HS-27A (cell line): ENCODE measurements at regions not wholly inside any gene's neighbourhood (a gene's known extent, or its start where the extent isn't known, plus 50 kb on each side); places are given as distances from the start of the nearest gene placed in this dataset.
"Not testable (repeated sequence)": the region's sequence is repeated elsewhere in the genome, so short reads cannot be mapped to it uniquely, and the experiment has no call there.

Experiments used
- DNase-seq: peaks from one replicate; pipeline ENCODE4 v3.0.0-alpha.2; 2012; ENCODE audit warnings: low read depth, missing footprints

DNA sequence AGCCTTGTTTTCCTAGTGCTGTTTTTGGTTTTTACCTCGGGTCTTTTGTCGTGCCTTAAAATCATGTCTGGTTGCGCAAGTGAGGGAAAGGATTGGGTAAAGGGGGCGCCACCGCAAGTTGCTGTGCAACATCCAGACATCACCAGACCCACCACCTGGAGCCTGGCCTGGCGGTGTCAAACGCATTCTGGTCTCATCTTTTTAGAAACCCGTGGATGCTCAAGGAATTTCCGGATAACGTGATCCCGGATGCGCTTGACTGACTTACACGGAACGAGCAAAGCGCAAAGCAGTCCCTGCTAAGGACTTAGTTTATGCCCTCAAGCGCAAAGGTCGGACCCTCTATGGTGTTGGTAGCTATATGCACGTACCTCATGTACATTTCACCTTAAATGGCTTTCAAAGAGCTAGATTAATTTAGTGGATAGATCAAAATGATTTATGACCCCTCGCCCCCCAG lies 105.2 kb downstream of the OR2B2 start:
- no peak for DNase-seq

DNA sequence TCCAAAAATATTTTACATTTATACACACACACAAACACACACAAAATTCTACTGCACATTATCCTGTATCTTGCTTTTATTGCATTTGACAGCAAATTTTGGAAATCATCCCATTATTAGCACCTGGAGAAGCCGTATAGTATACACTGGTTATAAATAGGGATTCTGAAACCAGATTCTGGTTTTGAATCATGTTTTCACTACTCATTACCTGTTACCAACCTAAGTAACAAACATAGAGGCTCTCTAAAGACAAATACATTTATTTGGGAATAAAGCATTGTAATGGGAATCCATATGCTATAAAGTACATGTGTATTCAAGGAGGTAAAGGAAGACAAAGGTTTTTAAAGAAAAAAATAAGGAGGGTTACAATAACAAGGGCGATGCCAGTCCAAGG lies 106.8 kb downstream of the OR2B2 start:
- DNase-seq = no peak

DNA sequence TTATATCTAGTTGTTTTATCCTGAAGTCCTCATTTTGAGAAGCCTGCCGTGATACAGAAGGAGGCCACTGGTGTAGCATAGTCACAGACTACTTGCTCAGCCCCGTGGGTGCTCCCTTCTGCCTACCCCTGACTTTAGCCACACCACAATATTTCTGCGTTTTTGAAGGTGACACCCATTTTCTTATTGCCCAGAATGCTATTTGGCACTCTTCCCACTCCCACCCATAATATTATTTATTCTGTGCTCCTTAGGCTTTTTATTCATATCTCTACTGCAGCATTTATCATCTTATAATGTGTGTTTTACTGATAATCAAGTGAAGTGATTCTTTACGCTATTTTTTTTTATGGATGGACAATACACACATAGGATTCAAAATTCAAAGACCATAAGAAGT lies 107.3 kb downstream of the OR2B2 start:
- no peak for DNase-seq

DNA sequence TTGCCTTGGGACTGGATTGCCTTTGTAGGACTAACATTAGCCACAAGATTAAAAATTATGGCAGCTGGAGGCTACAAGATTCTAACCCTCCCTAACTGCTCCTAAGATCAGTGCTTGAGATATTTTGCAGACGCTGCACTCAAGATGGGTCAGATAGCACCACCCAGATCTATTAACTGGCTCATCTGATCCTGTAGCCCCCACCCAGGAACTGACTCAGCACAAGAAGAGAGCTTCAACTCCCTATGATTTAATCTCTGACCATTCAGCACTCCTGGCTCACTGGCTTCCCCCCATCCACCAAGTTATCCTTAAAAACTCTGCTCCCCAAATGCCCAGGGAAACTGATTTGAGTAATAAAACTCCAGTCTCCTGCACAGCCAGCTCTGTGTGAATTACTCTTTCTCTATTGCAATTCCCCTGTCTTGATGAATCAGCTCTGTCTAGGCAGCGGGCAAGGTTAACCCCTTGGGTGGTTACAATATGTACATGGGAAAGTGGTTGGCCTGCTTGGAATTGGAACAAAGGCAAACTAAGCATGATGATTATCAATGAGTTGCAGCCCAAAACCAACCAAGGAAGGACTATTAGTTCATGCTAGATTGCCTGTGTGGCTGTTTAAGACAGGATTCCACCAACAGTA lies 111.3 kb downstream of the OR2B2 start:
- DNase-seq = no peak

DNA sequence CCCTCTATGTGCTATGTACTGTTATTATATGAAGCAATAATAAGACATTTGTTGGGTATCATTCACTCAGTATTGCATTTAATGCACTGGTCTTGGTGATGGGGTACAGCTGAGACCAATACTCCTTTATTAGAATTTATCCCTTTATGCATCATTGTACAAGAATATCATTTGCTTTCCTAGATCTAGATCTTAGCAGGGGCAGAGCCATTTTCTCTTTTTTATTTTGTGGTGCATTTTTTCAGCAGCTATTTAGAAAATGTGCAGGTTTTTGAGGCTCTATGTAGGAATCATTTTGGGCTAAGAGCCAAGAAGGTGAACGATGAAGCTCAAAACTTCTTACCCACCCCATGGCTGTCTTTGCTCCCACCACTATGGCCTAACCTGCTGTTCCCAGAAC lies 114.2 kb downstream of the OR2B2 start:
- DNase-seq = no peak

DNA sequence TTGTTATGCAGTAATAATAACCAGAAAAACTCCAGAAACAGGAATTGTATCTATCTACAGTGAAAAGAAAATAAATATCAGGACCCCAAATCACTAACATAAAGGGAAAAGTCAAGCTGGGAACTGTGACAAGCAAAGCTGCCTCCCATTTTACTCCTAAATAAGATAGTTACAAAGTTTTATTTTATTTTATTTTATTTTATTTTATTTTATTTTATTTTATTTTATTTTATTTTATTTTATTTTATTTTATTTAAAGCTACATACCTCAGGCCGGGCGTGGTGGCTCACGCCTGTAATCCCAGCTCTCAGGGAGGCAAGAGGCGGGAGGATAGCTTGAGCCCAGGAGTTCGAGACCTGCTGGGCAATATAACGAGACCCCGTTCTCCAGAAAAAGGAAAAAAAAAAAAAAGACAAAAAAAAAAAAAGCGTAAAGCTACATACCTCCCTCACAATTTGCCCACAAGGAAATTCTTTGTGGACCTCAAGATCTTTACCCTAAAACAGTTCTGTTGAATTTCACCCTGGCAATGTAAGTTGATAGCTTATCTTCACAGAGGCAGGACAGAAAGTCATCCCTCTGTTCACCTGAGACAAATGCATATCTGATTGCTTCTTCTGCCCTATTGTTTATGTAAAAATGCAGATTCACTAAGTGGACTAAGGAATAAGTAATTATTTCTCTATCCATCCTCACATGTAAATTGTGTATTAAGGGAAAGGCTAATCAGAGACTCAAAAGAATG lies 115.3 kb downstream of the OR2B2 start:
- DNase-seq = not testable (repeated sequence)

DNA sequence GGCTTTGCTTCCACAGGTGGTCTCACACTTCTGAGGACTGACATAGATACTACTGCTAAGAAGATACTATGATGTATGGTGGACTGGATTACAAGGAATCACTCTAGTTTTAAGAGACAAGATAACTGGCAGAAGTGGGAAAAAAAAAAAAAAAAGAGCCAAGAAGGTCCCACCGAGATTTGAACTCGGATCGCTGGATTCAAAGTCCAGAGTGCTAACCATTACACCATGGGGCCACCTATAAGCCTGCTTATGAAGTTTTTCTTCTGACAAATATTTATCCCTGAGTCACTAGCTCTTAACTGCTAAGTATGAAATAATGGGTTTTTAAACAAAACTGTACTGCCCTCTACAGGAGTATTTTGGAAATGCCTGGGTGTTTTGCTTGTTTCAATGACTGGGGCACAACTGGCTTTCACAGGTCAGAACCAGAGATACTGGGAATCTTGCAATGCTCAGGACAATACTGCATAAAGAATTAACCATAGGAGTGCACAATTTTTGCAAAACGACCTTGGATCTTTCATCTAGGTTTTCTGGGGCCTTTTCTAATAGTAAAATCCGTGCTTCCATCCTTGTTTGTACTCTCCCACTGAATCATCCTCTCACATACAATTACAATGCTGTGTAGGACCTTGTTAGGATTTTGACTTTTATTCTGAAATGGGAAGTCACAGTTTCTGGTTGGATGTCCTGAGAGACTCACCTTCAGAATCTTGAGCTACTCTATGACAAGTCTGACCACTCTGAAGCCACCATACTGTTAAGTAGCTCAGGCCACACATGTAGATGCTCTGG lies 116.3 kb downstream of the OR2B2 start:
- DNase-seq = peak; percentile 97

DNA sequence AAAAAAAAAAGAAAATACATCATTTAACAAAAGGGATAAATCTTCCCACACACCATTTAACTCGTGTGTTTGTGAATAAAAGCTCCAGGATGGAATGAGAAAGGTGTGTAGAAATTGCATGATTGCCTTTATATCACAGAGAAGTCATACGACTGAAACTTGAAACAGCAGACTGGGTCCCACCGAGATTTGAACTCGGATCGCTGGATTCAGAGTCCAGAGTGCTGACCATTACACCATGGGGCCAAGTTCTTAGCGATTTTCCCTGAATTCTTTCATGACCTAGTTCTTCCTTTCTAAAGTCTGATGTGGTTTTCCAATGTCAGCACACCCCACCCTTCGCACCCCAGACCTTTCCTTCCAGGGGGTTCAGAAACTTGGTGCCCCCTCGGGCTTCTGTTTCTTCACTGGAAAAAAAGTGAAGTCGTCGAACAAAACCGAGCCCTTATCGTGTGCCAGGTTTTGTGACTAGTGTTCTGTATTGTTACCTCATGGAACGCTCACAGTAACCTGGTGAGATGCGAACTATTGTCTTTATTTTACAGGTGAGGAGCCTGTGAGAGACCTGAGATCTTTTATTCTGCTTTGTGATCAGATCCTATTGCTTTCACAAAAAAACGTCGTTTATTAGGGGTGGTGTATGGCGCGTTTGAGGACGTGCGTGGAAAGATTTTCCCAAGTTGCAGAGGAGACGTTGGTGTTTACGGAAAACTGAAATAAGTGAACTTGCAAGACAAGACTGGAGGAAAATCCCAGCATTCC lies 120.8 kb downstream of the OR2B2 start:
- peak; percentile 82 for DNase-seq

DNA sequence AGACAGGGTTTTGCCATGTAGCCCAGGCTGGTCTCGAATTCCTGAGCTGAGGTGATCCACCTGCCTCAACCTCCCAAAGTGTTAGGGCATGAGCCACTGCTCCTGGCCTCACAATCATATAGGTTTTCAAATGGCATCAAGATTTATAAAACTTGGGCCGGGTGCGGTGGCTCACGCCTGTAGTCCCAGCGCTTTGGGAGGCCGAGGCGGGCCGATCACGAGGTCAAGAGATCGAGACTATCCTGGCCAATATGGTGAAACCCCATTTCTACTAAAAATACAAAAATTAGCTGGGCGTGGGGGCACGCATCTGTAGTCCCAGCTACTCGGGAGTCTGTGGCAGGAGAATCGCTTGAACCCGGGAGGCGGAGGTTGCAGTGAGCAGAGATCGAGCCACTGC lies 123.8 kb downstream of the OR2B2 start:
- not testable (repeated sequence) for DNase-seq

DNA sequence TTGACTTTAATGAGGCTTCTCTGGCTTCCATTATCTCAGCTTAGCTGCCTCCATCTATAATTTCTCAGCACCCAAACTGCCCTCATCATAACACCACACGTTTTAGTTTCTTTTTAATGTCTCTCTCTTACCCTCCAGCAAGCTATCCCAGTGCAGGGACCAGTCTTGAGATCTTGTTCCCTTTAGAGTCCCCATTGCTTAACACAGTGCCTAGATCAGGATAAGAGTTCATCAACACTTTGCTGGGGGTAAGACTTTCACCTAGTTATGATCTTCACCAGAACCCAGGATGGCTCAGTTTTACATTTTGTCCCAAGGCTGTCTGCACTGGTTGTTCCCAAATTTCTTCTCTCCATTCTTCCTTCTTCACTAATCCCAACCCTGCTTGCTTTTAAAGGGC lies 126.1 kb downstream of the OR2B2 start:
- DNase-seq = no peak

DNA sequence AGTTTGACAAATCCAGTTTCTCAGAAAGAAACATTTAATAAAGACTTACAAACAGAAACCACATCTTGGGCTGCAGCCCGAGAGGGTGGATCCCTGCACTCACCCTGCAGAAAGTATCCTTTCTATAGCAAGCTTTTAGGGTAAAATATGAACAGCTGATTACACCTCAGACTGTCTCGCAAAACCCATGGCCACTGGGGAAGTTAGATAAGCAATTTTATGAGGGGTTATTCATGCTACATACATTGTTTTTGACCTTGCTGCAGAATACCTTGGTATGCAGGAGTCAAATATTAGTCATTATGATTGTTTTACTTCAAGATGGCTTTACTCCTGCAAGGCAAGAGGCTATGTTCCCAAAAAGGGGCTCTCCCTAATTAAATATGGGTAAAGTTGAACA lies 126.9 kb downstream of the OR2B2 start:
- no peak for DNase-seq

DNA sequence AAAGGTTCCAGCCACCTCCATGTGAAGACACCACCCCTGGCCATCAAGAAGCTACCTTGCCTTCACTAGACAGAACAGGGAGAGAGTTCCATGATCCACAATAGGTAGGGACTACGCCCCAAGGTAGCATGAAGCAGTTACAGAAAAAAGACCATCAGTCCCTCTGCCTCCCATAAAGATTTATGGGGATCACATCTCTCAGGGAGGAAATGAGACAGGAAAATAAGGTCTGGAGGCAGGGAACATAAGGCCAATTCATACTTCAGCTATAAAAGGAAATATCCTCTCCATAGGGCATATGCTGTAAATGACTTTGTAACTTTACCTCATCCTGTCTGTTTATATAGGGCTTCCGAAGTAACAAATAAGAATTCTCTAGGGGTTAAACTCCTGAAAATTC lies 129.4 kb downstream of the OR2B2 start:
- no peak for DNase-seq

DNA sequence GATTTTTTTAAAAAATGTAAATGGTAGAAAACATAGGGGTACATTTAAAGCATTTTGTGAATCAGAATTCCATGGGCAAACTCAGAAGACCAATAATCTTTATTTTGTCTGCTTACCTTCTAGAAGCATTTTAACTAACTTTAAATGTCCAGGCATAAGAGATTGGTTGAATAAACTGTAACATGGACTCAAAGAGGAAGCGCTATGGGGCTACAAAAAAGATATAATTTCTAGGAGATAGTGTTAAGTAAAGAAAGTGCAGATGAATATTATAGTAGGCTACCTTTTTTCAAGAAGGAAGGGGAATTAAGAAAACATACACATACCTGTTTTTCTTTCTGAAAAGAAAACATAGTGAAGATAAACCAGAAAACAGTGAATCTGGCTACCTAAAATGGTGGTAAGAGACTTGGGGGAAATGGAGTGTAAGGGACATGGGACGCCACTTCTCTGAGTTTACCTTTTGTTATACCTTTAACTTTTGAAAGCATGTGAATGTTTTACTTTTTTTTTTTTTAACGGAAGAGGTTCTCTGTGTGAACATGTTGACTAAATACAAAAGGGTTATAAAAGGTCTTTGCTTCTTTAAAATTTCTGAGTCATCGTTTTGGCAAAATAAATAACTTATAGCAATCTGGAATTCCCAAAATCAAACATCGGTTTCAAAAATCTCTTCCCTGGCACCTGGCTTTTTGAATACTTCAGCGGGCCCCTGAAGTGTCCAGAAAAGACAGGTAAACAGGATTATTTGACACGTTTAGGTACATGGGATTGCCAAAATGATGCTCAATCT lies 133.4 kb downstream of the OR2B2 start:
- no peak for DNase-seq

DNA sequence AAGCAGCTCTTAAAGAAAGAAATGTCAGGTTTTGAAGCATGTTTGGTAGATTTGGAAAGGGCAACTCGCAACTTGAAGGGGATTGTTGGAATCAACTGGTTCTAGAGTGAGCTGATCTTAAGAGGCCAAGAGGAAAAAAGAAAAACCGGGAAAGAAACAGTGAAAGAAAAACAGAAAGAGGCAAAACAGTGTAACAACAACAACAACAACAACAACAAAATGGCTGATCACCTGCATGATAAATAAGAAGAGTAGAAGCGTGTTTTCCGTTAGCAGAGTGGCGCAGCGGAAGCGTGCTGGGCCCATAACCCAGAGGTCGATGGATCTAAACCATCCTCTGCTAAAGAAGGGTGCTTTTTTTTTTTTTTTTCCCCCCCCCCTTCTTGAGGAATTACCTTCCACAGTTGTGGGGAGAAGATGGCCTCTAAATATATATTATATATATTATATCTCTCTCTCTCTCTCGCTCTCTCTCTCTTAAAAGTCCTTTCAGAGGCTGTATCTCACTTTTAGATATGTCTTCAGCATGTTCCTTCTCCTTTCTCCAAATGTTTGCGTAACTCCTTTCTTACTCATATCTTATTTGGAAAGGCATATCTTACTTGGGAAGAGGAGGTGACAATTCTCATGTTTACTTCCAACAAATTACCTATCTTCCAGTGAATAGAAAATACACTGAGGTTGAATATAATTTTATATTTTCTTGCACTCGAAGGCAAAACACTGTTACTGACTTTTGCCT lies 134.4 kb downstream of the OR2B2 start:
- no peak for DNase-seq

DNA sequence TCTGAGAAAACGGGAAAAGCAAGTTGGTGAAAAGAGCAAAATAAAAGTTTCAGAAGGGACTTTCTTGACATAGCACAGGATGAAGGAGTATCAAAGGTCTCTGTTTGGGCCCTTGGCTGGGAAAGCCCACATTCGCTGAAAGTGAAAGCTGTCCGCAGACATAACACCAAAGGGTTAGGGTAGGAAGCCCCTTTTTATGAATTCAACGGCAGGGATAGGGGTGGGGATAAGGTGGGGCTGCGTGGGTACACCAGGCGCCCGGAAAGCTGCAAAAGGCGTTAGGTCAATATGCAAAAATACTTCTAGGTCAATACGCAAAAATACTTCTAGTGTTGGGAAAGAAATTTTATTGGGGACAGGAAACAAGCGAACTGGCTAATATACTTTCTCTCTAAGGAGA lies 135.1 kb downstream of the OR2B2 start:
- no peak for DNase-seq

DNA sequence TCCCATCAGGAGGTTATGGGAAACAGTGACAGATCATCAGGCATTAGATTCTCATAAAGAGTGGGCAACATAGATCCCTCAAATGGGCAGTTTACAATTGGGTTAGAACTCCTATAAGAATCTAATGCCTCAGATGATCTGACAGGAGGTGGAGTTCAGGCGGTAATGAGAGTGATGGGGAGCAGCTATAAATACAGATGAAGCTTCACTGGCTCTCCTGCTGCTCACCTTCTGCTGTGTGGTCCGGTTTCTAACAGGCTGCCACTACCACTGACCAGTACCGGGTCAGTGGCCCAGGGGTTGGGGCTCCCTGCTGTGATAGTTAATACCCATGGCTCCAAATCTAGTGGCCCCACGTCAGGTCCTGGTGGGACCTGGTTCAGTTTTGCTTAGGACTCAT lies 135.7 kb downstream of the OR2B2 start:
- no peak for DNase-seq

DNA sequence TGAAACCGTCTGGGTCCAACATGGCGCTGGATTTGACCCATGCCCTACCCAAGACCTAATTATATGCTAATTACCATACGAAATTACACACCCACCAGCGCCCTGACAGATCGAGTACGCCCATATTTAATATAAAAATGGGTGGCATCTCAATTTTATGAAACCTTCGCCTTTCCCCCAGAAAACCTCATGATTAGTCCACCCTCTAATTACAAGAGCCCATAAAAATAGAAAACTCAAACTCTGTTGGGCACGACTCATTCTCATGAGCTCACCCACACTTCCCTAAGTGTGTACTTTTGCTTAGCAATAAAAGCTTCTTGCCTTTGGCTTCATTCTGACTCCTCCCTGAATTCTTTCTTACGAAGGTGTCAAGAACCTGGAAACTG lies 136.4 kb downstream of the OR2B2 start:
- DNase-seq = no peak

DNA sequence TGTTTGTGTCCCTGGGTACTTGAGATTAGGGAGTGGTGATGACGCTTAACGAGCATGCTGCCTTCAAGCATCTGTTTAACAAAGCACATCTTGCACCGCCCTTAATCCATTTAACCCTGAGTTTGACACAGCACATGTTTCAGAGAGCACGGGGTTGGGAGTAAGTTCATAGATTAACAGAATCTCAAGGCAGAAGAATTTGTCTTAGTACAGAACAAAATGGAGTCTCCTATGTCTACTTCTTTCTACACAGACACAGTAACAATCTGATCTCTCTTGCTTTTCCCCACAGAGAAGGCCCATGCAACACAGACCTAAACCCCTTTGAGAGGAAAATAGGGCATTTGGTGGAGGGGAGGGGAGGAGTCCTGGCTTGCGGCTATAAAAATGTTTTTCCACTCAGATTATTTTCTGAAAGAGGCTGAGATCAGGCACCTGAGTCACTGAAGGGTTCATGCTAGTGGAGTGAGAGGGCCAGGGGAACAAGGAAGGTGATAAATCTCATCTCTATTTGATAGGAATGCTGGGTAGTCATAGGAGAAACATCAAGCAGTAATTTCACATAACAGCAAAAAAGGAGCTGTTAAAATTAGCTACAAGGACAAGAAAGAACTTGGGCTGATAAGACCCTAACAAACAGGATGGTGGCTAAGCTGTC lies 136.9 kb downstream of the OR2B2 start:
- DNase-seq = not testable (repeated sequence)

DNA sequence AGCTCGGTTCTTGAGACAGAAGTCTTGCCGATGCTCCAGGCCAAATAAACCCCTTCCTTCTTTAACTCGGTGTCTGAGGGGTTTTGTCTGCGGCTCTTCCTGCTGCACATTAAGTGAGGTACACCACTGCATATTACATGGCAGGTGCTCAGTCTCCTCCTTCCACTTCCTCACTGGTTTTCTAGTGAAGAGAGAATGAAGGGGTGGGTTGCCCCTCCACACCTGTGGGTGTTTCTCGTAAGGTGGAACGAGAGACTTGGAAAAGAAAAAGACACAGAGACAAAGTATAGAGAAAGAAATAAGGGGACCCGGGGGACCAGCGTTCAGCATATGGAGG lies 138.0 kb downstream of the OR2B2 start:
- not testable (repeated sequence) for DNase-seq

DNA sequence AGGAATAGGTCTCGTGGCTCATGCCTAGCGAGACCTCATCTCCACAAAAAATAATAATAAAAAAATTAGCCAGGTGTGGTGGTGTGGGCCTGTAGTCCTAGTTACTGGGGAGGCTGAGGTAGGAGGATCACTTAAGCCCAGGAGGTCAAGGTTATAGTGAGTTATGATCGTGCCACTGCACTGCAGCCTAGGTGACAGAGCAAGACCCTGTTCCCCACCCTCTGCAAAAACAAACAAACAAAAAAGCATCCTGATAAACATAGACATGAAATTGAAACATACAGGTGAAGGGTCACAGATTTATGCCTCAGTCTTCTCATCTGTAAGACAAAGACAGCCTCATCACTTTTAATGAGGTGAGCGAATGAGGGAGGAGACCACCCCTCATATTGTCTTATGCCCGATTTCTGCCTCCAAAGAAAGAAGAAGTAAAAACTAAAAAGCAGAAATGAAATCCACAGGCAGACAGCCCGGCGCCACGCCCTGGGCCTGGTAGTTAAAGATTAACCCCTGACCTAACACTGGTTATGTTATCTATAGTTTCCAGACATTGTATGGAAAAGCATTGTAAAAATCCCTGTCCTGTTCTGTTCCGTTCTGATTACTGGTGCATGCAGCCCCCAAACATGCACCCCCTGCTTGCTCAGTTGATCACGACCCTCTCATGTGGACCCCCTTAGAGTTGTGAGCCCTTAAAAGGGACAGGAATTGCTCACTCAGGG lies 138.5 kb downstream of the OR2B2 start:
- DNase-seq = not testable (repeated sequence)
